ENCODE measurements at regions not wholly inside any gene's neighbourhood (a gene's known extent, or its start where the extent isn't known, plus 50 kb on each side); places are given as distances from the start of the nearest gene placed in this dataset.

DNA sequence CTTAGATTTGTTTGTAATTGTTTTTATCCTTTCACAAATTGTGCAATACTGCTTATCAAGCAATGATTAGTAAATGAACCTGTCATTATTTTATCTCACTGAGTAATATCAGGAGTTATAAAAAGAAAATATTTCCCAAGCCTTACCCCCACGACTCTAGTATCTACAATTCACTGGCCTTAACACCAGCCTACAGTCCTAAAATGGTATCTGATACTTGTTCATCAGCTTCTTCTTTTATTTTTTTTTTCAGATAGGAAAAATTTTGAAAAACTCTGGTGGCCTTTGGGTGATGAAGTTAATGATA lies 160.8 kb upstream of the FOXA2 start:
- Histone ChIP-seq H3F3A (ENCODE audit: insufficient read depth) (no peaks in the 10 kb centered on the region), H3K27me3 (replicated peaks; ENCODE audit: insufficient read depth) (no peaks in the 10 kb centered on the region), H2AFZ (no peak overlapping the region), H3K4me3 (no peak overlapping the region), H3K9me3 (ENCODE audit: low read depth) (no peaks in the 10 kb centered on the region), H3K36me3 (ENCODE audit: low read depth) (no peaks in the 10 kb centered on the region), H3K9me2 (ENCODE audit: insufficient read depth) (no peaks in the 10 kb centered on the region), H3K27ac (no peak overlapping the region), H3K79me2 (ENCODE audit: insufficient read depth) (no peaks in the 10 kb centered on the region), H4K20me1 (ENCODE audit: insufficient read depth) (no peaks in the 10 kb centered on the region), H3K9ac (no peak overlapping the region), H3K4me2 (ENCODE audit: unreplicated experiment) (no peak overlapping the region), H3K4me1 (ENCODE audit: insufficient read depth) (no peaks in the 10 kb centered on the region)
- in situ Hi-C loops (cut with MboI) = no loop called here
- 3% methylated on average over 1 of the region's 1 CpG for WGBS, 2 experiments (ENCODE audit: low coverage in 1 of 2, low lambda C conversion rate in 2 of 2, missing lambda C conversion rate in 2 of 2)
- no peak for DNase-seq
- TF ChIP-seq EZH2 (IDR thresholded peaks at IDR 0.05; ENCODE audit: insufficient read depth, poor library complexity, severe bottlenecking) (no peak), EZH2phosphoT487 (IDR thresholded peaks at IDR 0.05; ENCODE audit: insufficient read depth, low read depth) (no peak)

DNA sequence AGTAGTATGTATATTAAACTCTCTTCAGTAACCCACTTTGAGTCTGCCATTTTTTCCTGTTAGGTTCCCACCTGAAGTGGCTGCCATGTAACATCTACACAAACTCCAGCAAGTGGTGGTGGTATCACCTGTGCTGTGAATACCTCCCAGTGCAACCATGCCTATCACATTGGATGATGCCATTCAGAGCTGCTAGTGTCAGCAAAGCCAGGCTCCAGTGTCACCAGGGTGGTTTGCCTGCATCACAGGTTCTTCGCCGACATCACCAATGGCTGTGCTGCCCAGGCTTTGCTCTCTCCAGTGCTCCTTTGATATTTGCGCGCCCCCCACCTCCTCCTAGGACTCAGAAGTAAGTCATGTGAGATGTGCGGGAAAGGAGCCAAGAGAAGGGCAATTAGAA lies 162.6 kb upstream of the FOXA2 start:
- H3K4me3 ChIP-seq = no peak overlapping the region
- no peaks in the 10 kb centered on the region for H4K20me1 ChIP-seq (ENCODE audit: insufficient read depth)
- no peak overlapping the region for H3K9ac ChIP-seq
- in situ Hi-C loops (cut with MboI) = no loop called here
- 62 to 66% methylated on average over 5 of the region's 5 CpGs for WGBS, 2 experiments (ENCODE audit: low coverage in 1 of 2, low lambda C conversion rate in 2 of 2, missing lambda C conversion rate in 2 of 2)
- H3K79me2 ChIP-seq (ENCODE audit: insufficient read depth) = no peaks in the 10 kb centered on the region
- H3K9me3 ChIP-seq (ENCODE audit: low read depth) = no peaks in the 10 kb centered on the region
- H3K9me2 ChIP-seq (ENCODE audit: insufficient read depth) = no peaks in the 10 kb centered on the region
- TF ChIP-seq EZH2phosphoT487 (IDR thresholded peaks at IDR 0.05; ENCODE audit: insufficient read depth, low read depth) (no peak), EZH2 (IDR thresholded peaks at IDR 0.05; ENCODE audit: insufficient read depth, poor library complexity, severe bottlenecking) (no peak)
- no peak overlapping the region for H2AFZ ChIP-seq
- H3K27ac ChIP-seq = no peak overlapping the region
- H3K4me1 ChIP-seq (ENCODE audit: insufficient read depth) = no peaks in the 10 kb centered on the region
- H3K27me3 ChIP-seq (replicated peaks; ENCODE audit: insufficient read depth) = no peaks in the 10 kb centered on the region
- DNase-seq = no peak
- no peak overlapping the region for H3K4me2 ChIP-seq (ENCODE audit: unreplicated experiment)
- H3F3A ChIP-seq (ENCODE audit: insufficient read depth) = no peaks in the 10 kb centered on the region
- no peaks in the 10 kb centered on the region for H3K36me3 ChIP-seq (ENCODE audit: low read depth)

DNA sequence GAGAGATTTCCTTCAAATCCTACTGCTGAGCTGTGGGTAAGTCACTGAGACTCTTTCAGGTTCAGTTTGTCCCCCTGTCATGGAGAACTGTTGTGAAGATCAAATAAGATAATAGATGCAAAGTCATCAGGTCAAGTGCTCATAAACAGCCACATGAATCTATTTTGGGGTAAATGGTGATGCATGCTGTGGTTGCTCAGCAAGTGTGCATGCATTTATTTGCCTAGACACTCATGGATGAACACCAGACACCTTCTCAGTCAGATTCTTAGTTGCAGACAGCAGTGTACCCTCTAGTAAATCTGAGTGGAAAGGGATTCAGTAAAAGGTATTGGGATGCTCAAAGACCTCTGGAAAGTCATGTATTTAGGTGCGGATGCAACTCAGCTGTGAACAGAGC lies 168.0 kb upstream of the FOXA2 start:
- H2AFZ ChIP-seq = no peak overlapping the region

DNA sequence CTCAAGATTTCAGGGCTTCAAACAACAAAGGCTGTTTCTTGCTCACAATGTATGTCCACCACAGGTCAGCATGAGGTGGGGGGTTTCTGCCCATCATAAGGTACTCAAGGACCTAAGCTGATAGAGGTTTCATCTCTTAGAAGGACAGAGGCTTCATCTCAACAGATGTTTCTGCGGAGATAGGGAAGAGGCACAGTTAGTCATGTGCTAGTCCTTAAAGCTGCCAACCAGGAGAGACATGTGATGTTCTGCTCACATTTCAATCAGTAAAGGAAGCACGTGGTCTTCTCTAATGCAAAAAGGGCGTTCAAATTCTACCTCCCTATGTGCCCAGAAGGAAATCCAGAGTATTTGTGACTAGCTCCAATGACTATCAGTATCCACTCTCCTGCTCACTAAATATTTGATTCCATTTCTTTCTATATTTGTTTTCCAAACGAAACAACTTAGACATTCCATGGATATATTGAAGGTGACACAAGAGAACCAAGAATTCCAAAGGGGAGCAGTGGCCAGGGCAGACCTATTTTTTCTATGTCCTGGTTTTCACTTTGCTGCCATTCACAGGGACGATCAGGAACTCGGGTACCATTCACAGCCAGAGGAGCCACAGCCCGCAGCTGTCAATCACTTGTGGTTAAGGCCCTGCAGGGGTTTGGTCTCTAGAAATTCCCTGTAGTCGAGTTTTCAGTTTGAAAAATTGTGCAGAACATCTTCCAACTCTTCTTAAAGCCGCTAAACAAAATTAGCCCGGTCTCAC lies 173.2 kb upstream of the FOXA2 start:
- no peak for DNase-seq
- Histone ChIP-seq H3F3A (ENCODE audit: insufficient read depth) (no peaks in the 10 kb centered on the region), H3K4me3 (no peak overlapping the region), H3K9me3 (ENCODE audit: low read depth) (no peaks in the 10 kb centered on the region), H3K27ac (no peak overlapping the region), H4K20me1 (ENCODE audit: insufficient read depth) (no peaks in the 10 kb centered on the region; the same call in 1 of the 2 replicates), H3K79me2 (ENCODE audit: insufficient read depth) (no peaks in the 10 kb centered on the region), H3K4me1 (ENCODE audit: insufficient read depth) (no peaks in the 10 kb centered on the region), H3K27me3 (replicated peaks; ENCODE audit: insufficient read depth) (peaks cover 5% of the 10 kb centered on the region; the same call in 1 of the 2 replicates), H3K9ac (no peak overlapping the region), H3K4me2 (ENCODE audit: unreplicated experiment) (no peak overlapping the region), H3K9me2 (ENCODE audit: insufficient read depth) (no peaks in the 10 kb centered on the region), H2AFZ (no peak overlapping the region), H3K36me3 (ENCODE audit: low read depth) (no peaks in the 10 kb centered on the region)
- 42 to 44% methylated on average over 10 of the region's 10 CpGs for WGBS, 2 experiments (ENCODE audit: low coverage in 1 of 2, low lambda C conversion rate in 2 of 2, missing lambda C conversion rate in 2 of 2)
- in situ Hi-C loops (cut with MboI) = no loop called here
- no peak for TF ChIP-seq EZH2 (IDR thresholded peaks at IDR 0.05; ENCODE audit: insufficient read depth, poor library complexity, severe bottlenecking)
- TF ChIP-seq EZH2phosphoT487 (IDR thresholded peaks at IDR 0.05; ENCODE audit: insufficient read depth, low read depth) = no peak

More for the DNA sequence above, 168.0 kb upstream of the FOXA2 start:
- Histone ChIP-seq H3K79me2 (ENCODE audit: insufficient read depth) (no peaks in the 10 kb centered on the region), H3K4me2 (ENCODE audit: unreplicated experiment) (no peak overlapping the region), H3K4me1 (ENCODE audit: insufficient read depth) (no peaks in the 10 kb centered on the region), H3K9me2 (ENCODE audit: insufficient read depth) (no peaks in the 10 kb centered on the region), H3K27ac (no peak overlapping the region), H3K9ac (no peak overlapping the region), H3K27me3 (replicated peaks; ENCODE audit: insufficient read depth) (no peaks in the 10 kb centered on the region; the same call in 1 of the 2 replicates), H3K4me3 (no peak overlapping the region), H3K36me3 (ENCODE audit: low read depth) (no peaks in the 10 kb centered on the region), H4K20me1 (ENCODE audit: insufficient read depth) (no peaks in the 10 kb centered on the region; the same call in 1 of the 2 replicates), H3F3A (ENCODE audit: insufficient read depth) (no peaks in the 10 kb centered on the region), H3K9me3 (ENCODE audit: low read depth) (no peaks in the 10 kb centered on the region)
- 60 to 69% methylated on average over 1 of the region's 1 CpG for WGBS, 2 experiments (ENCODE audit: low coverage in 1 of 2, low lambda C conversion rate in 2 of 2, missing lambda C conversion rate in 2 of 2)
- DNase-seq = no peak
- in situ Hi-C loops (cut with MboI) = no loop called here
- TF ChIP-seq EZH2 (IDR thresholded peaks at IDR 0.05; ENCODE audit: insufficient read depth, poor library complexity, severe bottlenecking) (no peak), EZH2phosphoT487 (IDR thresholded peaks at IDR 0.05; ENCODE audit: insufficient read depth, low read depth) (no peak)
